ENCODE measurements at regions not wholly inside any gene's neighbourhood (a gene's known extent, or its start where the extent isn't known, plus 50 kb on each side); places are given as distances from the start of the nearest gene placed in this dataset.

GRCh38 chr1:234865171-234866006, 255.4 kb upstream of the IRF2BP2 start:
- H3K27ac ChIP-seq (ENCODE audit: insufficient read depth in 1 of 2, low read depth in 1 of 2, low read length in 2 of 2, poor library complexity in 1 of 2, severe bottlenecking in 2 of 2) = peak overlapping the region in 1 of 2 experiments; percentile 75
- ChIA-PET POLR2A (no interaction called here), CTCF (no interaction called here)
- 96% methylated on average over 5 of the region's 7 CpGs for WGBS (ENCODE audit: insufficient coverage)
- H3K4me3 ChIP-seq (ENCODE audit: control insufficient read depth in 1 of 7, extremely low read depth in 1 of 7, insufficient read depth in 4 of 7, low read depth in 2 of 7, low read length in 6 of 7) = no peak overlapping the region
- DNase-seq = no peak
- H3K36me3 ChIP-seq (ENCODE audit: control insufficient read depth in 4 of 4, insufficient read depth in 4 of 4, low read length in 3 of 4) = no peaks in the 10 kb centered on the region
- H3K4me1 ChIP-seq (ENCODE audit: control extremely low read depth in 1 of 4, control insufficient read depth in 4 of 4, insufficient read depth in 4 of 4, low read length in 3 of 4) = peaks cover 1 to 31% (median 26%) of the 10 kb centered on the region in 4 experiments
- H3K27me3 ChIP-seq (replicated peaks in 2 of 5; ENCODE audit: control insufficient read depth in 4 of 5, insufficient read depth in 5 of 5, low read length in 4 of 5) = no peaks in the 10 kb centered on the region
- peaks cover 0 to 6% (median 0%) of the 10 kb centered on the region in 5 experiments for H3K9me3 ChIP-seq (ENCODE audit: control extremely low read depth in 1 of 5, control insufficient read depth in 4 of 5, insufficient read depth in 2 of 5, low read depth in 1 of 5, low read length in 4 of 5)

- peaks cover 0 to 6% (median 0%) of the 10 kb centered on the region in 5 experiments for H3K9me3 ChIP-seq (ENCODE audit: control extremely low read depth in 1 of 5, control insufficient read depth in 4 of 5, insufficient read depth in 2 of 5, low read depth in 1 of 5, low read length in 4 of 5)
- ChIA-PET CTCF (interaction anchor here (0.6 to 1.9 kb wide), 4 partner anchors 10 to 143 kb away, joined by 3 to 8 read pairs (median 4); no protein-coding TSS in a partner anchor), POLR2A (interaction anchor here (0.7 kb wide), 1 partner anchor 120 kb away, joined by 3 read pairs; no protein-coding TSS in a partner anchor)
- DNase-seq = no peak
- H3K27ac ChIP-seq (ENCODE audit: insufficient read depth in 1 of 2, low read depth in 1 of 2, low read length in 2 of 2, poor library complexity in 1 of 2, severe bottlenecking in 2 of 2) = no peak overlapping the region
- H3K4me3 ChIP-seq (ENCODE audit: control insufficient read depth in 1 of 7, extremely low read depth in 1 of 7, insufficient read depth in 4 of 7, low read depth in 2 of 7, low read length in 6 of 7) = no peak overlapping the region
- no peaks in the 10 kb centered on the region for H3K27me3 ChIP-seq (replicated peaks in 2 of 5; ENCODE audit: control insufficient read depth in 4 of 5, insufficient read depth in 5 of 5, low read length in 4 of 5)
- peaks cover 1 to 27% (median 24%) of the 10 kb centered on the region in 4 experiments for H3K4me1 ChIP-seq (ENCODE audit: control extremely low read depth in 1 of 4, control insufficient read depth in 4 of 4, insufficient read depth in 4 of 4, low read length in 3 of 4)
- H3K36me3 ChIP-seq (ENCODE audit: control insufficient read depth in 4 of 4, insufficient read depth in 4 of 4, low read length in 3 of 4) = no peaks in the 10 kb centered on the region
- 94% methylated on average over 3 of the region's 3 CpGs for WGBS (ENCODE audit: insufficient coverage)
Observed at GRCh38 chr1:234864116-234864515, 254.1 kb upstream of the IRF2BP2 start.

GRCh38 chr1:234863551-234863971, 253.6 kb upstream of the IRF2BP2 start:
- Histone ChIP-seq H3K27me3 (replicated peaks in 2 of 5; ENCODE audit: control insufficient read depth in 4 of 5, insufficient read depth in 5 of 5, low read length in 4 of 5) (no peaks in the 10 kb centered on the region), H3K4me1 (ENCODE audit: control extremely low read depth in 1 of 4, control insufficient read depth in 4 of 4, insufficient read depth in 4 of 4, low read length in 3 of 4) (peaks cover 1 to 25% (median 23%) of the 10 kb centered on the region in 4 experiments), H3K36me3 (ENCODE audit: control insufficient read depth in 4 of 4, insufficient read depth in 4 of 4, low read length in 3 of 4) (no peaks in the 10 kb centered on the region), H3K4me3 (ENCODE audit: control insufficient read depth in 1 of 7, extremely low read depth in 1 of 7, insufficient read depth in 4 of 7, low read depth in 2 of 7, low read length in 6 of 7) (no peak overlapping the region), H3K9me3 (ENCODE audit: control extremely low read depth in 1 of 5, control insufficient read depth in 4 of 5, insufficient read depth in 2 of 5, low read depth in 1 of 5, low read length in 4 of 5) (peaks cover 0 to 6% (median 0%) of the 10 kb centered on the region in 5 experiments), H3K27ac (ENCODE audit: insufficient read depth in 1 of 2, low read depth in 1 of 2, low read length in 2 of 2, poor library complexity in 1 of 2, severe bottlenecking in 2 of 2) (no peak overlapping the region)
- 95% methylated on average over 6 of the region's 6 CpGs for WGBS (ENCODE audit: insufficient coverage)
- CTCF ChIA-PET = interaction anchor here (0.6 to 1.9 kb wide), 5 partner anchors 10 to 144 kb away, joined by 3 to 8 read pairs (median 3); no protein-coding TSS in a partner anchor
- POLR2A ChIA-PET = interaction anchor here (0.6 to 0.7 kb wide), 2 partner anchors 120 to 150 kb away, joined by 3 read pairs; no protein-coding TSS in a partner anchor
- no peak for DNase-seq

GRCh38 chr1:234862944-234863515, 253.1 kb upstream of the IRF2BP2 start:
- Histone ChIP-seq H3K27ac (ENCODE audit: insufficient read depth in 1 of 2, low read depth in 1 of 2, low read length in 2 of 2, poor library complexity in 1 of 2, severe bottlenecking in 2 of 2) (no peak overlapping the region), H3K36me3 (ENCODE audit: control insufficient read depth in 4 of 4, insufficient read depth in 4 of 4, low read length in 3 of 4) (no peaks in the 10 kb centered on the region), H3K27me3 (replicated peaks in 2 of 5; ENCODE audit: control insufficient read depth in 4 of 5, insufficient read depth in 5 of 5, low read length in 4 of 5) (no peaks in the 10 kb centered on the region), H3K9me3 (ENCODE audit: control extremely low read depth in 1 of 5, control insufficient read depth in 4 of 5, insufficient read depth in 2 of 5, low read depth in 1 of 5, low read length in 4 of 5) (peaks cover 0 to 6% (median 0%) of the 10 kb centered on the region in 5 experiments), H3K4me1 (ENCODE audit: control extremely low read depth in 1 of 4, control insufficient read depth in 4 of 4, insufficient read depth in 4 of 4, low read length in 3 of 4) (peaks cover 1 to 25% (median 23%) of the 10 kb centered on the region in 4 experiments), H3K4me3 (ENCODE audit: control insufficient read depth in 1 of 7, extremely low read depth in 1 of 7, insufficient read depth in 4 of 7, low read depth in 2 of 7, low read length in 6 of 7) (peak overlapping the region in 3 of 7 experiments; percentile 25 to 37 (median 31))
- peak in 2 of 3 donors; percentile 54 to 60 for DNase-seq
- CTCF ChIA-PET = interaction anchor here (0.6 to 1.9 kb wide), 5 partner anchors 11 to 139 kb away, joined by 3 to 8 read pairs (median 3); no protein-coding TSS in a partner anchor
- WGBS (ENCODE audit: insufficient coverage) = 20% methylated on average over 13 of the region's 13 CpGs
- POLR2A ChIA-PET = interaction anchor here (0.6 kb wide), 1 partner anchor 151 kb away, joined by 3 read pairs; no protein-coding TSS in a partner anchor

GRCh38 chr1:234862360-234862943, 252.5 kb upstream of the IRF2BP2 start:
- CTCF ChIA-PET = interaction anchor here (0.6 to 1.9 kb wide), 3 partner anchors 12 to 138 kb away, joined by 3 to 8 read pairs (median 3); no protein-coding TSS in a partner anchor
- Histone ChIP-seq H3K36me3 (ENCODE audit: control insufficient read depth in 4 of 4, insufficient read depth in 4 of 4, low read length in 3 of 4) (no peaks in the 10 kb centered on the region), H3K9me3 (ENCODE audit: control extremely low read depth in 1 of 5, control insufficient read depth in 4 of 5, insufficient read depth in 2 of 5, low read depth in 1 of 5, low read length in 4 of 5) (peaks cover 0 to 6% (median 0%) of the 10 kb centered on the region in 5 experiments), H3K4me1 (ENCODE audit: control extremely low read depth in 1 of 4, control insufficient read depth in 4 of 4, insufficient read depth in 4 of 4, low read length in 3 of 4) (peaks cover 1 to 23% (median 21%) of the 10 kb centered on the region in 4 experiments), H3K27me3 (replicated peaks in 2 of 5; ENCODE audit: control insufficient read depth in 4 of 5, insufficient read depth in 5 of 5, low read length in 4 of 5) (no peaks in the 10 kb centered on the region), H3K27ac (ENCODE audit: insufficient read depth in 1 of 2, low read depth in 1 of 2, low read length in 2 of 2, poor library complexity in 1 of 2, severe bottlenecking in 2 of 2) (no peak overlapping the region), H3K4me3 (ENCODE audit: control insufficient read depth in 1 of 7, extremely low read depth in 1 of 7, insufficient read depth in 4 of 7, low read depth in 2 of 7, low read length in 6 of 7) (peak overlapping the region in 3 of 7 experiments; percentile 25 to 37 (median 31))
- no peak for DNase-seq
- 67% methylated on average over 6 of the region's 7 CpGs for WGBS (ENCODE audit: insufficient coverage)
- POLR2A ChIA-PET = no interaction called here

GRCh38 chr1:234861761-234862160, 251.8 kb upstream of the IRF2BP2 start:
- ChIA-PET CTCF (interaction anchor here (1.0 to 1.1 kb wide), 2 partner anchors 16 to 245 kb away, joined by 3 read pairs; no protein-coding TSS in a partner anchor), POLR2A (no interaction called here)
- Histone ChIP-seq H3K4me3 (ENCODE audit: control insufficient read depth in 1 of 7, extremely low read depth in 1 of 7, insufficient read depth in 4 of 7, low read depth in 2 of 7, low read length in 6 of 7) (no peak overlapping the region), H3K9me3 (ENCODE audit: control extremely low read depth in 1 of 5, control insufficient read depth in 4 of 5, insufficient read depth in 2 of 5, low read depth in 1 of 5, low read length in 4 of 5) (peaks cover 0 to 6% (median 0%) of the 10 kb centered on the region in 5 experiments), H3K27ac (ENCODE audit: insufficient read depth in 1 of 2, low read depth in 1 of 2, low read length in 2 of 2, poor library complexity in 1 of 2, severe bottlenecking in 2 of 2) (no peak overlapping the region), H3K36me3 (ENCODE audit: control insufficient read depth in 4 of 4, insufficient read depth in 4 of 4, low read length in 3 of 4) (no peaks in the 10 kb centered on the region), H3K27me3 (replicated peaks in 2 of 5; ENCODE audit: control insufficient read depth in 4 of 5, insufficient read depth in 5 of 5, low read length in 4 of 5) (no peaks in the 10 kb centered on the region), H3K4me1 (ENCODE audit: control extremely low read depth in 1 of 4, control insufficient read depth in 4 of 4, insufficient read depth in 4 of 4, low read length in 3 of 4) (peaks cover 1 to 18% (median 16%) of the 10 kb centered on the region in 4 experiments)
- WGBS (ENCODE audit: insufficient coverage) = 80% methylated on average over 2 of the region's 4 CpGs
- no peak for DNase-seq
